SIG-M5 (cell line): ENCODE measurements at regions not wholly inside any gene's neighbourhood (a gene's known extent, or its start where the extent isn't known, plus 50 kb on each side); places are given as distances from the start of the nearest gene placed in this dataset.

ENCODE experiments used
- DNase-seq: peaks from one replicate; lab custom pipeline; 2025; lab: John Stamatoyannopoulos, UW

DNA sequence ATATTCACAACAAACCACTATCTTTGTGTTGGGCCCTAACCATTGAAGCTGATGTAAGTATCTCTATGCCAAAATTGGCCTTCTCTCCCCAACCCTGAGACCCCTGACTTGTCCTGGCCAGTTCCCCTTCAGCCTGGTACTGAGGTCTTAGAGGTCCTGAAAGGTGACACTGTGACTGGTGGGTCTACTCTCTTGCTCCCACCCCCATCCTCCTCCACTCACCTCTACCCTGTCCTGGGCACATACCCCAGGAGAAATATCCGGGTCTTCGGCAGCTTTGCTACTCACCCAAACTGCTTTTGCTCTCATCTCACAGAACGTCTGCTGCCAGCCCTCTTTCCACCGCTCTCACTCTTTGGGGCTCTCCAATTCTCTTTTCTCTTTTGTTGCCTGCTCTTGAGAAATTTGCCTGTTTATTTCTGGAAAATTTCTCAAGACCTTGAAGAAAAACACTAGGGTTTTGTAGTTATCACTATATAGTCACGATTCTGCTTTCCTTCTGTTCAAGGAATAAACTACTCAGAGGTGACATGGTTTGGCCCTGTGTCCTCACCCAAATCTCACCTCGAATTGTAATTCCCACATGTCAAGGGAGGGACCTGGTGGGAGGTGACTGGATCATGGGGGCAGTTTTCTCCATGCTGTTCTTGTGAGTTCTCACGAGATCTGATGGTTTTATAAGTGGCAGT, 133.8 kb upstream of the PKDCC start:
- no peak for DNase-seq

DNA sequence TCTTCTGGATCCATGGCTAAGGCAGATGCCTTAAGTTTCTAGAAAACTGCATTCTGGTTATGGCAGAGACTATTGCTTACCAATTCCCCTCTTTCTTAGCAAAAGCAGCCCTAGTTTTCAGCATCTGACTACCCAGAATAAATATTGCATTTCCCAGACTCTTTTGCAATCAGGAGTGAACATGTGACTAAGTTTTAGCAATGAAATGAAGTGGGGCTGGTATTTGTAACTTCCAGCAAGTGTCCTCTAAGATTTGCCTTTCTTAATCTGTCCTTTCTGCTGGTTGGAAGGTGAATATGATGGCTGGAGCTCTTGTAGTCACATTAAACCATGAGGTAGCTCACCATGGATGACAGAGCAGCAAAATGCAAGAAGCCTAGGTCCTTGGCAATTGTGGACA, 132.9 kb upstream of the PKDCC start:
- DNase-seq, result no peak

DNA sequence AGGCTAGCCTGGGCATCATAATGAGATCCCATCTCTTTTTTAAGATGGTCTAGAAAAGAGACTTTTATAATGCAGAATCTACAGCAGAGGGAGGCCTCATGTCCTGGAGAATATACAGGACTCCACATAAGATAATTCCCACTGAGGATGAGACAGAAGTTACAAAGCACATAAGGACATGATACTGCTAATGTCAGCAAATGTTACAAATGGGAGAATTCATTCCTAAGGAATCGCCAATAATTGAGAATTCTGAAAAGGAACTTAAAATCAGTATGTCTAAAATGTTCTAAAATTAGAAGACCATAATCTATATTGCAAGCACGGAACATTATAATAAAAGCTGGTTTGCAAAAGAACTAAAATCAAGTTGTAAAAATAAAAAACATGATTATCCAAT, 131.6 kb upstream of the PKDCC start:
- no peak for DNase-seq

DNA sequence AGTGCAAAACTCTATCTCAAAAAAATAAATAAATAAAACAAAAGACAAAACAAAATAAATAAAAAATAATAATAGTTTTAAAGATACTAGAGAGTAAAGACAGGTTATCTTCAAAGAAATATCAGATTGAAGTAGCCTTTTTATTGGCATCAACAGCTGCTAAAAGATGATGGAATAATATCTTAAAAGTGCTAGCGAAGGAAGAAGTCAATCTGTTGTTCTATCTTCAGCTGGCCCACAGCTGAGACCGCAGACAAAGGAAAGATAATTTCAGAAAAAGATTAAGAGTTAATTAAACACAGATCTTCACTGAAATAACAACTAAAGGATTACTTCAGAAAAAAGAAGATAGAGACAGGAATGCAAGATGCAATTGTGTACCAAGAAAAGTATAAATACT, 130.2 kb upstream of the PKDCC start:
- DNase-seq, result no peak

DNA sequence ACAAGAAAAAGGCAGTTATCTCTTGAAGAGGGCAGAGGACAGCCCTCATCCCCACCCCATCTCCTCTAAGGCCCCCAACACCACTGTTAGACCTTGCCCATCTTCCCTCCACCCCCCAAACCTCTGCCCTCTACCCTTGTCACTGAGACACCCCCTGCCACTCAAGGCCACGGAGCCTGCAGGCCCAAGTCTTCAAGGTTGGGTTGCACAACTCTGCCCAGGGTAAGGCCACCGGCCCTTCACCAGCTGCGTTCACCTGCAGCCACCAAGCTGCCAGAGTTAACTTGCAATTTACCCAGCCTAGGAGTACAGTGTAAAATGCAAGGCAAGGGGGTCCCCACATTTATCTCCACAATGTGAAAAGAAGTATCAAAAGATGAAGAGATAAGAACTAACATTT, 128.7 kb upstream of the PKDCC start:
- DNase-seq, result no peak

DNA sequence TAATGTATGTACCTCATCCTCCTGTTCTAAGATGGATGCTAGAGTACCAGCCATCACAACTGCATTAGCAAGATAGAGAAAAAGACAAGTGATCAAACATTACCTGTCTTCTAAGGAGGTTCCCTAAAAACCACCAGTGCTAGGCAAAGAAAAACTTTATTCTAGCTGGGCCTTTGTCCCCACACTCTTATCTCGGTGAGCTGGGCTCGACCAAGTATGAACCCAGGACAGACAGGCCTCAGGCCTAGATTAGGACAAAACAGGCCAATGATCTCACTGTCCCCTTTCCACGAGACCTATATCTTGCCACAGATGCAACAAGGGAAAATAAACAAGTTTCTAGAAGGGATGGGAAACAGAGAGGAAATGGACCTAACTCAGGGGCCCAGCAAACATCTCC, 127.6 kb upstream of the PKDCC start:
- no peak for DNase-seq

GRCh38 chr2:41920812-41921211, 127.0 kb upstream of the PKDCC start:
- DNase-seq, result no peak

DNA sequence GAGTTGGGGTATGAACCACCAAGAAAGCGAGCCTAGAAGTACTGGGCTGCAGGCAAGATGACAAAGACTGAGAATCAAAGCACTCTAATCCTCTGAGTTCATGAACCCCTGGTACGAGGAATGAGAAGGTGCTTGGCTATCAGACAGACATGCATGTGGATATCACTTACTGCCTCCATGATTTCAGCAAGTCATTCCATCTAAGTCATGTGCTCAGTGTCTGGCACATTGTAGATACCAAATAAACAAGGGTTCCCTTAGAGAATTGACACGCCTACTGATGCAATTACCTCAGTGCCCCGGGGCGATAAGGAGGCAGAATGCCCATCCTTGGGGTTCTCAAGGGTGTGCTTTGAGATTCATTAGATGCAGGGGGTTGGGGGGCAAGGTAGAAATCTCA, 125.6 kb upstream of the PKDCC start:
- DNase-seq, result peak; percentile 16

GRCh38 chr2:41923156-41923786, 124.5 kb upstream of the PKDCC start:
- DNase-seq, result no peak

DNA sequence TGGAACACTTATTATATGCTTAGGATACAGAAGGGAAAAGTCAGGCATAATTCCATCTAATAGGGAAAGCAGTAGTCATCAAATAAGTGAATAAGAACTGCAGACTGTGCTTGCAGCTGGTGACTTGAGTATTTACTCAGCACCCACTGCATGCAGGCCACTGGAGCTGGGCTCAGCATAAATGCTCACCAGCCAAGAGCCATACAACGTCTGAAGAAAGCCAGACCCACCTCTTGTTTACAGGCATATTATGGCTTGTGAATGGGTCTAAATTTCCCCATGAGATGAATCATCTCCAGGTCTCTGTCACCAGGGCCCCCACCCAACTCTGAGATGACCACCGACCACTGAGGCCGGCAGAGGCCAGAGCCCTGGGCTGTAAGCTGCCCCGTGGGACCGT, 123.8 kb upstream of the PKDCC start:
- no peak for DNase-seq

DNA sequence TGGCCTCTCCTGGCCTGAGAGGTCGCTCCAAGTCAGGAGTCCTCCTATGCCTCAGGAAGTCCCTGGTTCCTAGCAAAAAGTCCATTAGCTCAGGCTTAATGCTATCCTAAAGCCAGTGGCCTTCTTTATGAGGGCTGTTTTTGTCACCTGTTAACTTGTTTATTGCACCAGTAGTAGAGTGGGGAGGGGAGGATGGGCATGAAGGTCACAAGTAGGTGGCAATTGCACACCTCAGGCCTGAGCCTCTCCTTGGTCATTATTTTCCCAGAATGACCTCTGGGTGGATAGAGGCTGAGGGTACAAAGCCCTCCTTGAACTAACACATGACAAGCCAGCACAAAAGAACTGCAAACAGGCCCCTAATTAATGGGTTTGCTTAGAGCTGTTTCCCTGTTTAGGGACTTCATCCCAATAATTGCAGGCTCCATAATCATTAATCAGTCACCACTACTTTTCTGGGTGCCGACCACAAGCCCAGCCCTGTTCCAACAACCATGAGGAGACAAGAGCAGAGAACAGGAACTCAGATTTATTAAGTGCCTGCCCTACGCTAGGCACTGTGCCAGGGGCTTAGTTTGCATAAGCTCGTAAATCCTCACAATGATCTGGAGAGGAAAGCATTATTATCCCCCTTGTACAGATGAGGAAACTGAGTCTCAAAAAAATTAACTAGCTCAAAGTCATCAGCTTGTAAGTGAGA, 123.0 kb upstream of the PKDCC start:
- no peak for DNase-seq

DNA sequence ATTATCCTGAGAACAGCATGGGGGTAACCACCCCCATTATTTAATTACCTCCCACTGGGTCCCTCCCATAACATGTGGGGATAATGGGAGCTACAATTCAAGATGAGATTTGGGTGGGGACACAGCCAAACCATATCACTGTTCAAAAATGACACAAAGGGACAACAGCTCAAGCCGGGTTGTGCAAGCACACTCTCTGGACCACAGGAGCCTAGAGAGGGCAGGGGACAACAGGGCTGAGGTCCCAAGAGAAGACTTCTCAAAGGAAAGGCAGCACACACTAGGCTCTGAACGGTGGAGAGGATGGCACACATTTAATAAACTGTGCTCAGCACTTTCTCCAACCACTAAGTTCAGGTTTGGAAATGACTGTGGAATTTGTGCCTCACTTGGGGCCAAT, 122.1 kb upstream of the PKDCC start:
- DNase-seq, result no peak

DNA sequence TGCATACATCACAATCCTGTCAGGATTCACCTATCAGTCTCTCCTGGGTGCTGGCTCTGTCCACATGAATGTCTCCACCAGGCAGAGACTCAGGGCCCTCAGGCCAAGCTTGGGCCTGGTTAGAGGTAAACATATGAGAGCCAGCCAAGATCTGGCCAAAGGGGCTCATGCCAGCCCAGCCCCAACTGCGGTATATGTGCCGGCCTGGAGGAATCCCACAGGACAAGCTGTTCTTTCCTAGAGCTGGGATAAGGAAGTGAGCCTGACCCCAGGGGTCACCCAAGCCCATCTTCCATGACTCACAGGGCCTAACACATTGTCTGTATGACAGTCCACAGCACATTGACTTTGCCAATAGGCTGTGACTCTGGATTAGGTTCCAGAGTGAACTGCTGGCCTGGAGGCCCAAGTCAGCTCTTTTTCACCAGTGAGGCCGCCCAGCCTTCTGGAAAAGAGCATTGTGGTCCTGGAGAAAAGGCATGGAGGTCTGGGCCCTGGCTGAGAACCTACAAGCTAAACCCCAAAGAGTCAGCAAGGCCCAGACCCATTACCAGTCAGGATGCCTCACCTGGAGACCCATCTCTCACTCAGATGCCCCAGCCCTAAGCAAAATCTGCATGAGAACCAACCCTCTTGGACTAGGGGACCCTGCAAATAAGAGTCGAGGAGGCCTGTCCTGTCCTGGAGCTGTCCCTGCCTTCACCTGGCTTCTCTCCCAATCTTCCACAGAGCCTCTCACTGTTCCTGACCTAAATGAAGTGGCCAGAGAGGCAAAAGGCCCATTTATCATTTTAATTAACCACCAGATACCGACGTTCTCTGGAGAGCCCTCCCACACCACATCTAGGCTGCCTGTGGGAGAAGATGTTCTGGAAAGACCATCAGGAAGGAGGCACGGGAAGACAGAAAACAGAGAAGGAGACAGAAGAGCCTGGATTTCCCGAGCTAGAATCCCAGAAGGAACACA, 120.9 kb upstream of the PKDCC start:
- no peak for DNase-seq

DNA sequence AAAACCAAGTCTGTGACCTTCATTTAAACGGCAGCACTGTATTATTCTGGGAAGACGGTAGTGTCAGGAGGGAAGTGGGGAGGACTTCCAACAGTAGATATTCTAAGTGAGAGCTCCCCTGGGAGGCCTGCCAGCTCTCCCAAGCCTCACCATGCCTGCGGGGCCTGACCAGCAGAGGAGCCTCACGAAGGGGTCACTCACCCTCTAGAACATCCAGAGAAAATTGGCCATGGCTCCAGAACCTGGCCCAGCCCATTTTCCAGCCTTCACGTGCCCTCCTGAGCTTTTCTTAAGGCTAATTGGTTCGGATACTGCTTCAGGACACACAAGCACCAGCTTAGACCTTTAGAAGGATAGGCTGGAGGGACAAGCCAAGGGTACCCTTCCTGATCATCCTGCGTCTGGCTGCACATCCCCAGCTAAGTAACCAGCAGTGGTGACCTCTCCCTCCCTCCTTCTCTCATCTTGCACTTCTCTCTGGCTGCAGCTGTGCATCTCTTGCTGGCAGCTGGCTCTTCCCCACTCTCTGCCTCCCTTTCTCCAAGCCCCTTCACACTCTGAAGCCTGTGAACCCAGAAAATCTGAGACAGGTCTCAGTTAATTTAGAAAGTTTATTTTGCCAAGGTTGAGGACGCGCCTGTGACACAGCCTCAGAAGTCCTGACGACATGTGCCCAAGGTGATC, 120.1 kb upstream of the PKDCC start:
- no peak for DNase-seq

- no peak for DNase-seq
Observed at GRCh38 chr2:41928526-41928925, 119.3 kb upstream of the PKDCC start.

GRCh38 chr2:41930807-41931566, 116.8 kb upstream of the PKDCC start:
- no peak for DNase-seq

GRCh38 chr2:41932241-41933045, 115.4 kb upstream of the PKDCC start:
- DNase-seq, result no peak

DNA sequence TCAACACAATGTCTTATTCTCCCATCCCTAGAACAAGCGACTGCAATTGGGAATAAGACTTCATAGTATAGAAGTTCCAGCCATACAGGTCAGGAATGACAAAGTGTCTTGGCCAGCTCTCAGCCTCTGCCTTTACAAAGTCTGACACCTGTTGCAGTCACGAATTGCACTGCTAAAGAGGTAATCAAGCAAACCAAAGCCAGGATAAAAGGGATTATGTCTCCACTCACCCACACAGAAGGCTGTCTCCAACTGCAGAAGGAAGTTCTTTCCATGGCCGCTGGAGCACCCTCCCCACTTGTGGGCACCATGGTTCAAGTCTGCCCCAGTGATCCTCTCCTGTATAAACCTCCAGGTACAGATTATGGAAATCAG, 114.8 kb upstream of the PKDCC start:
- DNase-seq, result no peak

GRCh38 chr2:41933585-41934320, 114.1 kb upstream of the PKDCC start:
- DNase-seq, result no peak
